IPS-NIHi7 (cell line): ENCODE measurements at regions not wholly inside any gene's neighbourhood (a gene's known extent, or its start where the extent isn't known, plus 50 kb on each side); places are given as distances from the start of the nearest gene placed in this dataset.
"Not testable (repeated sequence)": the region's sequence is repeated elsewhere in the genome, so short reads cannot be mapped to it uniquely, and the experiment has no call there.

ENCODE experiments used
- DNase-seq: peaks from one replicate; pipeline ENCODE4 v3.0.0; 2012; ENCODE audit warnings: mixed read lengths; ENCODE audit errors: extremely low spot score

DNA sequence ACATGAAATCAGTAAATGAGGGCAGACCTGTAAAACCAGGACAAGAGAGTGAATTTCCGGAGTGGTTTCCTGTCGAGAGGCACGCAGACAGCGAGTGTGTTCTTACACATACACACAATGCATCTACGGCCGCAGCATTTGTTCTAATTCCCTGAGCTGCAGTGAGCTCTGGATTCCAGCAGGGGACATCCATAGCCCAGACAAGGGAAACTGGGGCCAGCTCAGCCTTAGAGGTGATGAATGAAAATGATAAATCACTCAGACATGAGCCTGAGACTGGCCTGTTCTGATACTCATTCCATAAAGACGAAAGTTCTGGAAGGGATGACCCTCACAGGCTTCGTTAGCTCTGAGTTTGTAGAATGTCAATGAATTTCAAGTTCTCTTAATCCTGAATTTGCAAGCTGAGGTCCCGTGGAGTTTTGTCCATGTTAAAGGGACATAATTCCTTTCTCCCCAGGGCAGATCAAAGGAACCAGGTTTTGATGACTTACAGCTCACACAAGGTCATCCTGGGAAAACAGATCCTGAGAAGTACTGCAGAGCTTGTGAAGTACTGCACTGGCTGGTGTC lies 207.9 kb upstream of the C1orf87 start:
- peak; percentile 82 for DNase-seq

DNA sequence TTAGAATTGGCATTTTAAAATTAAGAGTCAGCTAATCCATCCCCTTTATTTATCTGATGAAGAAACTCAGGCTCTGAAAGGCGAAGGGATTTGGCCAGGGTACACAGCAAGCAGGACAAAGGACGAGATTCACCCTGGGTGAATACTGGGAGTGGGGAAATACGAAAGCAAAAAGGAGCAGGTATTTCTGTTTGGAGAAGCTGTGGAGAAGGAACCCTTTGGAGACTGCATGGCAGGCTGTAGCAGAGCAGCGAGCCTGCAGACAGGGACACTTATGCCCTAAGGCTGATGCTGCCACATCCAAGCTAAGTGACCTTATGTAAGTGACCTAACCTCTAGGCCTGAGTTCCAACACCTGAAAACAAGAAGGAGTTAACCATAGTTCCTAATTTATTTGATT lies 207.2 kb upstream of the C1orf87 start:
- no peak for DNase-seq

DNA sequence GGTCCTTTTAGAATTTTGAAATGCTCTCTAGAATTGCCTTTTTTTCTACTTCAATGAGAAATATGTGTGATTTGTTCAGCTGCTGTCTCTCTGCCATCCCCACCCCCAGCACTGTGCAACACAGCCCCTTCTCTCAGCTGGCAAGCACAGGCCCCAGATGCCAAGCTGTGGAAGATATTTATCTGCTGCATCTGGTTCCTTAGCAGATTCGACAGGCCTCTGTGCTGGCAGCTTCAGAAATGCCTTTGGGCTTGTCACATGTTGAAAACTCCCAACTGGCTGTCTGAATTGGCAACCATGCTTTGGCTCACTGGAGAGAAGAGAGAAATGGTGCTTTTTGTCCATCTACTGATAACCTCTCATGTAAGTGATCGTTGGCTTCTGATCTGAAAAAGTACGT lies 206.7 kb upstream of the C1orf87 start:
- DNase-seq: no peak

DNA sequence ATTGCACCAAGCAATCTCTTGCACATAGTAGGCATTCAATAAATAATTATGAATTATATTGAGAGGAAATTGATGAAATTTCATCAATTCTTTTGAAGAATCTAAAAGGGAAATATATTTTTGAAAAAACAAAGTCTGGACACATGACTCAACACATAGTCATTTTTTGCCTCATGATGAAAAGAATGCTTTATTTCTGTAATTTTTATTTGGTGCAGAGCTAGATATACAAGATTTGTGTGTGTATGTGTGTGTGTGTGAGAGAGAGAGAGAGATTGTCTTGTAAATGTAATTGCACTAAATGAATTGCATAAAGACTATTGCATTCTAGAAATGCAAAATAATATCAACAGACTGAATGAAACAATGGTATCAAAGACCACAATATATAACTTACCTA lies 206.2 kb upstream of the C1orf87 start:
- no peak for DNase-seq

DNA sequence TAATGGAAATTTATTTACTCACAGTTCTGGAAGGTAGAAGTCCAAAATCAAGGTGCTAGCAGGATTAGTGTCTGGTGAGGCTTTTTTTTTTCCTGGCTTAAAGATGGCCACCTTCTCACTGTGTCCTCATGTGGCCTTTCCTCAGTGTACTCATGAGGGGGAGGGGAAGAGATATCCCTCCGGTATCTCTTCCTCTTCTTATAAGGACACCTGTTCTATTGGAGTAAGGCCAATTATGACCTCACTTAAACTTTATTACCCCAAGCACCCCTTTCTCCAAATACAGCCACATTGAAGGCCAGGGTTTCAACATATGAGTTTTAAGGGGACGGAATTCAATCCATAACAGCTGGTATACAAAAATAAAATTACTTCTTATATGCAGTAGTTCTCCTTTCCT lies 203.7 kb upstream of the C1orf87 start:
- no peak for DNase-seq

DNA sequence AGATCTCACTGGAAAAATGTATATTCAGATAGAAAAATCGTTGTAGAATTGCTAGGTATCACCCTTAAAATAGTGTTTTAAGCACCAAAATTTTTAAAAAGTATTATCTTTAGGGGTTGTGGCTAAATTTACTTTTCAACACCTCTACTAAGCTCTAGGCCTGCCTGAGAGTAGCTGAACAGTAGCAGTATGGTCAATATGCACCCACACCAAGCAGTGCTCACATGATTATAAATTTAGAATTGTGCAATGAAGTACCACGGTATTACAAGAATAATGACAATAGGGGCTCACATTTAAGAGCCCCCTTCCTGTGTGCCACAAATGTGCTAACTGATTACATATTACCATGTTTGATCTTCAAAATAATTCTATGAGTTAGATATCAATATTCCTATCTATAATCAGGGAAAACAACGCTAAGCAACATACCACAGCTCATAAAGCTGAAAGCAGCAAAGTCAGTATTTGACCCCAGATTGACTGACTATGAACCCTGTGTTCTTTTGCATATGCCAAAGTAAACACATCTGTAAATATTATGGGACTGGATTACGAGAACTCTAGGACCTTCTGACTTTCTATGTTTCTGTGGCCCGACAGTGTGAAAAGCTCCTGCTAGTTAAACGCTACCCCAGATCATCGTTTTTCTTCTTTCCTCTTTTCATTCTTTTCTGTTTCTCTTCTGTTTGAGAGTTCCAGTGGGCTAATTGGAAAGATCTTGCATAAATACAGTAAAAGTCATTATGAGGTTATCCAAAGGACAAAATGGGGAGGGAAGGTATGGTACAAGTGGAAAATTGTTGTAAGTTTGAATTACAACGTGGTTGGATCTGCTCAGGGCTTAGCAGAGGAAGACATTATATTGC lies 201.1 kb upstream of the C1orf87 start:
- no peak for DNase-seq

DNA sequence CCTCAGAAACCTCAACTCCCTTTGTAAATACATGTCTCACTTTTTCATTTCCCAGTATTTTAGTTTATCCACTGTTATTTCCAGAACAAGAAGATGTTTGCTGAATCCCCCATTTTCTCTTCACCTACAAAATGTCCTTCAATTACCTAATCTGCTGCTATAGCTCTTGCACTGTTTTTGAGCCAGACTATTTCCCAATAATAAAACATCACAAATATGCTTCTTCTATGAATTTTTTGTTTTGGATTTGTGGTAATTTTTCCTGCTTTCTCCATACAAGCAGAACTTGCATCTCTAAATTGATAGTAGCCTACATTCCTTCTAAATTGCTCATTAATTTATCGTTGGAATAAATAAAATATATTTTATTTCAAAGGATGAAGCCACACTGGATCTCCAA lies 199.6 kb upstream of the C1orf87 start:
- DNase-seq: no peak

DNA sequence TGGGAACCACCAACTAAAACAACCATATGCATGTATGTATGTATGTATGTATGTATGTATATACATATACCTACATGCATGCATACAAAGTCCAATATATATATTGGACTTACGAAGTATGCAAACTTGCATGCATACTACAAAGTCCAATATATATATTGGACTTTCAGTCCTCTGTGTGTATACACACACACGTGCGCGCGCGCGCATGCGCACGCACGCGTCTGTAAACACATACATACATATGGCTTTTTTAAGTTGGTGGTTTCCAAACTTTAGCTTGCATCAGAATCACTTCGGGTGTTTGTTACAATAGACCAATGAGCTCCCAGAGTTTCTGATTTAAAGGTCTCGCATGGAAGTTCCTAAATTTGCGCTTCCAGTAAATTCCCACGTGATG lies 197.5 kb upstream of the C1orf87 start:
- no peak for DNase-seq

DNA sequence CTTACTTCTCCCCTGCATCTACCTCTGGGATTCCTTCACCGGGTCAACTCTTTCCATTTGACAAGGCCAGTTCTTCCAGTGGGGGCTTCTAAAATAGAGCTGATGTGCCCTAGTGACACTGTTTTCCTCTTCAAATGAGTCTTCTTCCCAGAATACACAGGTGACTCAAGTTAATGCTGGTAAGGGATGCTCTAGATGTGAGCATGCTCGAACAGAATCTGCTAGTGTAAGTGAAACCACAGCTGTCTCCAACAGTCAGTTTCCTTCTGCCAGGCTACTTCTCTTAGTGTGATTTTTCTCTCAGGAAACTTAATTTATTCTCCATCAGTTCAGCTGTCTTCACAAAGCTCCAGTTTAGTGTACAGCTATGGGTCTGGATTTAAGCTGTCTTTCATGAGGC lies 194.9 kb upstream of the C1orf87 start:
- DNase-seq: no peak

DNA sequence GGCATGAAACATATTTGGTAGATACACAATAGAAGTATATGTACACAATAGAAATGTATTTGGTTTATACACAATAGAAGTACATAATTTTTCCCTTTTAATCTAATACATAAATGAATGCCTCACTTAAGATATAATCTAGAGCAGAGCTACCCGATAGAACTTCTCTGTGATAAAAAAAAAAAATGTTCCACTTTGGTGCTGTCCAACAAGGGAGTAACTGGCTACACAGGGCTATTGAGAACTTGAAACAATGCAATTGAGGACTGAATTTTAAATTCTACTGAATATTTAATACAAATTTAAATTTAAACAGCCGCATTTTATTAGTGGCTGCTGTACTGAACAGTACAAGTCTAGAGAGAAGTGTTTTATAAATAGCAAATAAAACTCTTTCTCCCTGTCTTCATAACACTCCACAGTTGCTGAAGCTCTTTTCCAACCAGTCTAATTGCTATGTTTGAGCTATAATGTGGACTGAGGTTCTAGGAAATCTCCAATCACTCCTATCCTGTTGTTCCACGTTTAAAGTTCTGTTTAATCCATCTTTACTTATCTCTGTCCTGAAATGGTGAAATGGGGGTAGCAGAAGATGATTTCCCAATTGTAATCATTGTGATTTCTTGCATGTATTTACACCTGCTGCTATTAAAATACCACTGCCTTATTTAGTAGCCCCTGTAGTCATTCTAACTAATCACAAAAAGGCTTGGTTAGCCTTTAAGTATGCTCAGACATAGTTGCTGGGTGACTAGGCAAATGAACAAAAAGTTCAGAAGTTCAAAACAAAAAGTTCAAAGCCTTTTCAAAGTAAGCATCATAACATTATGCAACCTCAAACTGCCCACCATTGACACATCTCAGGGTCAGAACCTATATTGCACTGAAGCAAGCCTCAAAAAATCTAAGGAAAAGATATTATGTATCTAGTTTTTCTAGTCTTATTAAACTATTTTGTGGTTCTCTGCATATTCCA lies 192.3 kb upstream of the C1orf87 start:
- DNase-seq: no peak

DNA sequence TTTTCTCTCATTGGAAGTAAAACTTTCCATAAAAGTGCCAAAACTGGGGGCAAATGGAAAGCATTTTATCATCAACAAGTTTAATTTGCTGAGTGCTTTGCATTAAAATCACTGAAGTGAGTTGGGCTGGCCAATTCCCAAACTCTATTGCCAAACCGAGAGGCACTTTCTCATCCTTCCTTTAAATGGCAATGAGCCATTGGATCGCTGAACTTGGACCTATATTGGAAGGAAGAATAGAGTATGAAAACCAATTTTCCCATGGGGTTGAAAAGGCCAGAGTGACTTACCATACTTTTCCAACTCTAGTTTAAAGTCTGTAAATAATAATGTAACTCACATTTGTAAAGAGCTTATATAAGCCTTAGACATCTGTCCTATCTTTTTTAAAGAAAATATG lies 189.1 kb upstream of the C1orf87 start:
- DNase-seq: no peak

DNA sequence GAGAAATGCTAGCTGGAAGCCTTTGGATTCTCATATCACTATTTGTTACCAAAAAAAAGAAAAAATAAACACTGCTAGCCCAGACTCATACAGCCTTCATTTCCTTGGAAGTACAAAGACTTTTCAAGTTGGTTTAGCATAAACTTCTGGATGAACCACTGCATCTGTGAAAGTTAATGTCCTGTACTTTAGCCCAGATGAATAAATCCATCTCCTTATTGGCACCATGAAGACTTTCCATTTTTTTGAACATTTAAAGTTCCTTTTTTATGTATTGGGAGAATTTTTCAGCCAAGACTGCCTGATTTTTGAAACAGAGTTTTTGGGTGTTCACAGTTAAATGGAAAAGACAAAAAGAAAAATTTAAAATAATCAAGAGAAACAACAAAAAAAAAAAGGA lies 184.0 kb upstream of the C1orf87 start:
- no peak for DNase-seq

DNA sequence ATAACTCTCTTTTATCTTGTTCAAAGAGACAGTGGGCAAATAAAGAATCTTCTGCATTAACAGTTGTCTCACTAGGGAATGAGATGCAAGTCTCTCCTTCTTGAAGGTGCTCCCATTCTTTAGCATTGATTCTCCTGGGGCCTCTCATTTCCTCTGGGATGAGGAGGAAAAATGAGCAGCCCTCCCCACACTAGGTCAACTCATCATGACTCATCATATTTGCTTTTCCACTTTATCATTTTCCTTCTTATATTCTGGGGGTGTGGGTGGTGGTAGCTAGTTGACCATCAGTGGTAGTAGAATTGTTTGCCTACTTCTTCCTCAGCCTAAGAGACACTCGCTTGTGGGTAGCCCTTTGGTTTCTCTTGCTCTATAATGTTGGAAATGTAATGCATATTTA lies 182.0 kb upstream of the C1orf87 start:
- no peak for DNase-seq

DNA sequence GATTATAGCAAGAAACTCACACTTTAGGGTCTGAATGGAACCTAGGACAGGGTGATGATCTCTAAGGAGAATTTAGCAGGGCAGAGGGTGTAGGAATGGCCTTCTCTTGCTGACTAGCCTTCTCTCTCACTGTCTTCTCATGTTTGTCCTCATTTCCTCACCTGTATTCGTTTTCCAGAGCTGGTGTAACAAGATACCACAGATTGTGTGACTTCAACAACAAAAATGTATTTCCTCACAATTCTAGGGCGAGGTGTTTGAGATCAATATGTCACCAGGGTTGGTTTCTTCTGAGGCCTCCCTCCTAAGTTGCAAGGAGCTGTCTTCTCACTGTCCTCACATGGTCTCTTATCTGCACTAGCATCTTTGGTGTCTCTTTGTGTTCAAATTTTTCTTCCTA lies 177.9 kb upstream of the C1orf87 start:
- no peak for DNase-seq

DNA sequence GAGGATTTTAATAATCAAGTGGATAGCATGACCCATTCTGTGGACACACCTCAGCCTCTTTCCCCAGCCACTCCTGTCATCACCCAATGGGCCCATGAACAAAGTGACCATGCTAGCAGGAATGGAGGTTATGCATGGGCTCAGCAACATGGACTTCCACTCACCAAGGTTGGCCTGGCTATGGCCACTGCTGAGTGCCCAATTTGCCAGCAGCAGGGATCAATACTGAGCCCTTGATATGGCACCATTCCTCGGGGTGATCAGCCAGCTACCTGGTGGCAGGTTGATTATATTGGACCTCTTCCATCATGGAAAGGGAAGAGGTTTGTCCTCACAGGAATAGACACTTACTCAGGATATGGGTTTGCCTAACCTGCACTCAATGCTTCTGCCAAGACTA lies 173.9 kb upstream of the C1orf87 start:
- DNase-seq: not testable (repeated sequence)

DNA sequence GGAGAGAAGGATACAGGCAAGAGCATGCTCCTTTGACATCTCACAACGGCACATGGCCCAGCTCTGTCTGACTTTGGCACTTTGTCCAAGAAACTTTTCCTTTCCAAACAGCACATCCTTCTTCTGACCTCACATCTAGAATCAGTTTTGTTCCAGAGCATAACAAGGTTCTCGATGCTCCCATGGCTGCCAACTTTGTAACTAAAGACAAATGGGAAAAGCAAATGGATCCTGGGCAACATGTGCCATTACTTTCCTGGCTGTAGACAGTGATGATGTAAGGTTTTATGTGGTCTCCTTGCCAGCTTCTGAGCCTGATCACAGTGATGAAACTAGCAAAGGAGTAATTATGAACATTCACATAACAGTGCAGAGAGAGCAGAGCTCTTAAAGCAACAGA lies 171.8 kb upstream of the C1orf87 start:
- DNase-seq: no peak

DNA sequence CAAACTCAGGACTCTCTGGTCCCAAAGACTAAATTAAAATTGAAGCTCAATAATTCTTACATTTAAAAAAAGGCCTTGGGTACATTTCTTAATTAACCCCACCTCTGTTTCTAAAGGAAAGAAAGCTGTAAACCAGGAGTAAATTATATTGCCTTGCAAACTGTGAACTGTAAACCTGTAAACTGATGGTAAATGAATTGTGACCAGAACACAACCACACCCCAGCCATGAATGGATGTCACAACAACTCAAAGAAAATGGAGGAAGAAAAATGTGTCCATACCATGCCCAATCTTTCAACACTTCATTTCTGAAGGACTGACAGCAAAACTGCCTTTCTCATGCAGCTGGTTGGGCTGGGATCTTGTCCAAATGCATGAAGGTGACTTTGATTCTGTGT lies 171.3 kb upstream of the C1orf87 start:
- no peak for DNase-seq

DNA sequence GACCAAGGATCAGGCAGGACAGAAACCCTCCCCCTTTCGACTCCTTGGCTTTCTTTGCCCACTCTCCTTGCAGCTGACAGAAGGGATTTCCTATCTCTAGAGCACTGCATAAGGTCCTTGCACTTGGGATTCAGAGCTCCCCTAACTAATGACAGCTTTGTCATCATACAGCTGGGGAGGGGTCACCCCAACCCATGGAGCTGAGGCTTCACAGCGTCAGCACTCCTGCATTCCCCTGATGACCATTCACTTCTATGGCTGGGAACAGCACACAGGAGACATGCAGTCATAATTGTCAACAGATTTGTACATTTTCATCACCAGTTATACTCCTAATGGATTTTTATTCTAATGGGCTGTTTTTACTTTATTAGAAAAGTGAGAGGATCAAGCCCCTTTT lies 161.7 kb upstream of the C1orf87 start:
- DNase-seq: no peak

DNA sequence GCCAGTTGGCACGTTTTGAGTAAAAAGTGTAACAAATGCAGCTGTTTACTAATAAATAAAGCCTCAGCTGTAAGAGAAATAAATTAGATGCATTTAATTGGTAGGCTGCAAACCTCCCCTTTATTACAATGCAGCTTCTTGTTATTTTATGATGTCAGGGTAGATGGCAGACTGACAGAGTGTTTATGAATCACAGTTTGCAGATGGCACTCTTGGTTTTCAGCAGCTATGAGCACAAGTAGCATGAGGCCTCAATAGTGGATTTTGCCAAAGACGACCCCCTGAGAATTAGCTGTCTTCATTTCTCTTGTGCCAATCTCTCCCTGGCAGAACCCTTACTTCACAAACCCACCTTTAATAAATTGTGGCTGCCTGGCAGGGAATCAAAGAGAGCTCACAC lies 161.2 kb upstream of the C1orf87 start:
- DNase-seq: no peak

DNA sequence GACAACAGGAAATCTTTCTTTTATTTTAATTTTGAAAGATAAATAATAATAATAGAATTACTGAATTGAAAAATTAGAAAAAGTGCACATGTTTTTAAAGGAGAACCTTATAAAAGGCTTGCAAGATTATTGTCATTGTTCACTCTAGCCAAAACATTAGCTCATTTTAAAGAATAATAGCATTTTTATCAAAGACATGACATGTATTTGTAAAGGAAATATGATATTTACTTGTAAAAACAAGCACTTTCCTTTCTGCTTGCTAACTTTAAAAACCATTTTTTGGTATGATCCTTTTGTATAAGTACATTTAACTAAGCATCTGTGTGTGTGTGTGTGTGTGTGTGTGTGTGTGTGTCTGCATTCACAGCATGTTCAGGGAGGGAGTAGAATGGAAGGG lies 156.3 kb upstream of the C1orf87 start:
- no peak for DNase-seq

DNA sequence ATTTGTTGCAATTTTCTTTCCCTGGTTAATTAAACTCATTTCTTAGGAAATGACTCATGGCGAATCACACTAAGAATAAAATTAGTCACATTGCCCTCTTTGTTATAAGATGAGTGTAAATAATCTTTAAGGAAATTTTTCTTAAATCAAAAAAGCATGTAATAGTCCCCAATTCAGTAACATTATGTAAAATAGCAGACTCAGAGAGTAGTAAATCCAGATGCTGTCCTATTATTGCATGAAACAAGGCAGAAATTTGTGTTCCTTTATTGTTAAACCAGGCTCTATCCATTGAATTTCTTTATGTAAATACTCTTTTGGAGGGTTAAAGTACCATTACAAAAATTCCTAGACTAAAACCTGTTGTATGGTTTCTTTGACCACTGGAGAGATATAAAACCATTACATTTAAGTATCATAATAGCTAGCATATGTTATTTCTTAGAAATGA lies 154.5 kb upstream of the C1orf87 start:
- DNase-seq: no peak

DNA sequence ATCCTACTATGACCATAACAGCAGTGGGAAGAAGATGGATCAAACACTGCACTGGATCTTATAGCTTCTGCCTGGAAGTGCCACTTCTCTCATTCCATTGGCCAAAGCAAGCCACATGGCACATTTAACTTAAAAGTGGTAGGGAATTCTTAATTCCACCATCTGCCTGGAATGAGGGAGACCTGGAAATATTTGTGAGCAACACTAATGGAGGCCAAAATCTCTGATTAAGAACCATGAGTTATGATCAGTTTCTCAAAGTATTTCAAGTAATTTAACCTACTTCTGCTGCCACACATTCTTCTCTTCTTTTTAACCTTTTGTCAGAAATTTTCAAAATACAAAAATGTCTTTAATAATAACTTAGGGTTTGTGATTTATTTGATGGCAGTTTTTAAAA lies 154.0 kb upstream of the C1orf87 start:
- no peak for DNase-seq
